Middle frontal gyrus (tissue), 1 donor: ENCODE measurements at regions not wholly inside any gene's neighbourhood (a gene's known extent, or its start where the extent isn't known, plus 50 kb on each side); places are given as distances from the start of the nearest gene placed in this dataset.

Source experiments
- DNase-seq: peaks from one replicate; pipeline ENCODE4 v3.0.0-alpha.2; 2015; ENCODE audit warnings: low spot score; ENCODE audit errors: extremely low spot score

DNA sequence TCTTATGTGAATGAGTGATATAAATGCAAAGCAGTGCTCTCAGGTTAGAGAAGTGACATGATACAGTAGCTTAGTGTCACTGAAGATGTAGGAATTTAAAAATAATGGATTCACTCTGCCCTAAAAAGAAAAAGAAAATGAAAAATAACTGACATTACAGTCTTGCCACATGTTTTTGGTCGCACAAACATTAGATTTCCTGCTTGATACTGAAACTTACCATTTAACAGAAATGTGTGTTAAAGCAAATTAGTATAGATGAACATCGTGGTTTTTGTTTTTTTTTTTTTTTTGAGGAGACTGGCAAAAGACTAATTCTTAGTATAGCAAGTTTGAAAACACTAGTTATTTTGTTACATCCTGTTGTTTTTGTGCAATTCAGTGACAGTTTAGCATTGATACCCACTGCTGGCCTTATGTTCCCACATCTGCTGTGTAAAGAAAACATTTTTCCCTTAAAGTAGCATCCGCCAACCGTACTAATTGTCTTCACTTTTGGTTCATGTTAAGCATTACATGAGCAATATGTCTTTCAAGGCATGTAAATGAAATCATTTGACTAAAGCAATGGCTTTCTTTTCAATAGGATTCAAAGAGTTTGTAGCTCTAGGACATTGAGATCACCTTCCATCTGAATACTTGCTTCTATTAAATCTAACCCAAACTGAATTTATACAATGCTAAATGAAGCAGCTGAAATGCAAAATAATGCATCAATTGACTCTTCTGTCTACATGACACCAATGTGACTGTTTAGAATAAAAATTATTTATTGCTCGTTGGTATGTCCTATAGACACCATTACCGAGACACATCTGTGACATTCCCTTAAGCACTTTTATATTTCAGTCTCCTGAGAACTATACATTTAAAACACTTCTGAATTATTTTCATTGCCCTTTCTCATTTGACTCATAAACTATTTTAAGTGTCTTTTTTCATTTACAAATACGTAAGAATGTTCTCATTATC, 859.1 kb downstream of the MAT2B start:
- no peak for DNase-seq

DNA sequence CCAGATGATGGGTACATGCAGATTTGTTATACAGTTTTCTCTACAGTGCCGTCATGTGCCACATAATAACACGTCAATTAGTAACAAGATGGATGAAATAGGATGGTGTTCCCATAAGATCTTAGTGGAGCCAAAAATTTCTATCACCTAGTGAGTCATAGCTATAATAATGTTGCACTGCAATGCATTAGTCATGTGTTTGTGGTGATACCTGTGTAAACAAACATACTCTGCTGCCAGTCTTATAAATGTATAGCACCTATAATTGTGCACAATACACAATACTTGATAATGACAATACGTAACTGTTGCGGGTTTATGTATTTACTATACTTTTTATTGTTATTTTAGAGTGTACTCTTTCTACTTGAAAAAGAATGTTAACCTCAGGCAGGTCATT, 865.4 kb downstream of the MAT2B start:
- DNase-seq: no peak

DNA sequence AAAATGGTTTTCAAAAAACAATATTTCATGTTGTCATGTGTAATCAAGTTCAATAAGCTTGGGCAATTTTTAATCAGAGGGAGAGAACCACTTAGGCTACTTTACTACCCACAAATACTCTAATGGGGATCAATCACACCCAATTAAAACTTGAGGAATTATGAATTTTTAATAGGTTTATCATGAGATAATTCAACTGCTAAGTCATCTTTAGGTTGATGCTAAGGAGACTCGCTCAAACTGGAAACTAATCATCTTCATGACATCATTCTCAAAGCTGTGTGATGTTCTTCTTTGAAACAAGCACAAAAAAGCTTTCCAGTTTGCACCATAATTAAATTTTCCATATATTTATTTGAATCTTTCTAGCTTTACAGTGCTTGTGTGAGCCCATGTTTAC, 867.5 kb downstream of the MAT2B start:
- DNase-seq: no peak

DNA sequence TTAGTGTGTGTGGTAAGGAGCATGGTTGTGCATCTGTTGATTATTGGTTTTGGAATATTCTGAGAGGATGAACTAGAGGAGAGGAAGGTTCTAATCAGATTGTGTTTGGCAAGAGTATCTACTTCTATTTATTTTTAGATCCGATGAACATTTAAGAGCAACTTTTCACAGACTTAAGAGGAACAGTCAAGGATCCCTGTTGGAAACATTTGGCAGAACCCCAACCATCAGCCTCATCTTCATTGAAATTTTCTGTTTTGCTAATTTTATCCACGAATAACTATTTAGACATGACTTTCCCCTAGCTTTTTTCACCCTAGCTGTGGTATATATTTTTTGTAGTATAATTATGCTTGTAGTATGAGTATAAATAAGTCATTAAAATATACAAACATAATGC, 868.5 kb downstream of the MAT2B start:
- no peak for DNase-seq

DNA sequence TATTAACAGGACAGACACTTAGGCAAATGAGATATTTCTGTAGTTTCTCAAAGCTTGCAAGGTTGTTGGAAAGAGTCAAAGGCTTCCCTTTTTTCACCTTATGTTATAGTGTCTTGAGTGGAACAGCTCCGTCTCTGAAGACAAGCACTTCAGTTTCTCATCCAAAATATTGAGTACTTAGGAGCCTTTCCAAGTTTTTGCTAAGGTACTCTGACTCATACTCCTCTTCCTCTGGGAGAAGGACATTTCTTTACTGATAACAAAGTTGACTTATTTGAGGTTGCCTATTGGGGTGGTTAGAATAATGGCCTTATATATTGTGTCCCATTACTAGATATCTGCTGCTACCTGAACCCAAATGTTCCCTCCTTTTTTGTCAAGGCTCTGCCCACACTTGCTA, 869.6 kb downstream of the MAT2B start:
- no peak for DNase-seq

DNA sequence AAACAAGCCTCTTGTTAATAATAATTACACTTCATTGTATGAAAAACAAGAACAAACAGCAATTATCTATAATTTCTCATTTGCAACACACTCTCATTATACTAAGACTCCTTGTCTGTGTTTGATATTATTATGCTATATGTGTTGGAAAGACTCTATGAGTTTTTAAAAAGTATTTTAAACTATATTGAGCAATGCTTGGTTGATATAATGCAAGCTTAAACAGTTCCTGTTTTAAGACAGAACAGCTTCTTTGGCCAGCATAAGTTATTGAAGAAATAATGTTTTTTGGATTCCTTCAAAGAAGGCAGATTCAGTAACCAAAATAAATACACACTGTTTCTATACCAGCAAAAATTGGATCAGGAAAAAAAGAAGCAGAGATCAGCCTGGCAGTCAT, 871.4 kb downstream of the MAT2B start:
- DNase-seq: no peak

DNA sequence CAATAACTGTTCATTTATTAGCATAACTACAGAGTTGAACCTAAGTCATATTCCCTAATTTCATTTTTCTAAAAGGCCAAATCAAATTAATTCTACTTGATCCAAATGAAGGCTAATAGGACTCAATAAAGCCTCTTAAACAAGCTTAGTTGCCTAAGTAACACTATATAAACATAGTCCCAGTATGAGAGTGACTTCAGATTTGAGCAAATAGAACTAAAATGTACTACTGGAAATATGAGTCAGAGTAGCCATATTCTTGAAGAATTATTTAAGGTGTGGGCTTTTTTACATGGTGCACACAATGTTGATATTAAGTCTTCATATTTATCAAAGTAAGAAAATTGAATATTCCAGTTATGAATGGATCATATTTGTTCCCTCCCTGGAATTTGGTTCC, 872.3 kb downstream of the MAT2B start:
- no peak for DNase-seq

DNA sequence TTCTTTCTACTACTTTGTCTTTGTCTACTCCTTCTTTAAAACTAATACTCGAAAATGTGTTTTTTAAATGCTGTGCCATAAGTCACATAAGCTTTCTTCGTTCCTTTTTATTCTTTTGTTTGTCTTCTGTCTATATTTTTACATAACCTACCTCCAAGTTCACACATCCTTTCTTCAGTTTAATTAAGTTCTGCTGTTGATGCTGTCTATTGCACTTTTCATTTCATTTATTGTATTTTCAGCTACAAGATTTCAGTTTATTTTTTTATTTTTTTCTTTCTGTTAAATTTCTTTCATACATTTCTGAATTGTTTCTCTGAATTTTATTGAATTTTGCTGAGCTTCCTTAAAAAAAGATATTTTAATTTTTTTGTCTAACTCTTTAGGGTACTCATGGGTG, 878.2 kb downstream of the MAT2B start:
- no peak for DNase-seq

DNA sequence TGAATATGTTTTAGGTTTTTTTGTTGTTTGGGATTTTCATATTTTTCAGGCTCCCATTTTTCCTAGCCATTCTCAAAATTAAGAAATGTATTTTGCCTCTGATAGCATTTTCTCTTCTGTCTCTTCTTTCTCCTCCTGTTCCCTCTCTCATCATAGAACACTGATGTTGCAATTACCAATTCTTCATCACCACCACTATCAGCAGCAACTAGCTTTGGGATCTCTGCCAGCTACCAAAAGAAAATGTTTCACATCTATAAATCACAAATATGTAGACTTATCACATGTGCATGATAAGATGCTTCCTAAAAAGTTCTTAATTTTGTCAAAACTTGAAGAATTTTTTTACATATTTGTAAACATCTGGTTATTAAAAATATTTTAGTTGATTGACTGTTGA, 887.1 kb downstream of the MAT2B start:
- no peak for DNase-seq

DNA sequence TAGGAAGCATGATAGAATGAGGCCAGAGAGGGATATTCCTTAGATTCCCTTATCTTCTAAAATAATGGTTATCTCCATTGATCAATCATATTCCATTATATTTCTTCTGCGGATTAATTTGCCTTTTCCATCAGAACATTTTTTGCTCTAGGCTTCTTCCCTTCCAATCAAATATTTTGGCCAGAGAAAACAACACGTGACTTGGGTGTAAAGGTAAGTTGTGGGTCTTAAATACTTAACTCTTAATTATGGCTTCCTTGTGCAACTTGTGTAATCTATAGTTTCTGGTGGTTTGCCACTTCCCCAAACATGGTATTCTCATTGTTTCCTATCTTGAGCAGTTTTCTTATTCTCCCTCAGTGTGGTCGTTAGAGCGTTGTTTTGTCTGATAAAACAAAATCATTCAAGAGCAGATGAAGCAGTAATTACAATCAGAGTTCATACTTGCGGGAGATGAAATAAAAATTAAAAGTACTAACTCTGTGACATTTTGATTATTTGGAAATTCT, 889.3 kb downstream of the MAT2B start:
- no peak for DNase-seq

DNA sequence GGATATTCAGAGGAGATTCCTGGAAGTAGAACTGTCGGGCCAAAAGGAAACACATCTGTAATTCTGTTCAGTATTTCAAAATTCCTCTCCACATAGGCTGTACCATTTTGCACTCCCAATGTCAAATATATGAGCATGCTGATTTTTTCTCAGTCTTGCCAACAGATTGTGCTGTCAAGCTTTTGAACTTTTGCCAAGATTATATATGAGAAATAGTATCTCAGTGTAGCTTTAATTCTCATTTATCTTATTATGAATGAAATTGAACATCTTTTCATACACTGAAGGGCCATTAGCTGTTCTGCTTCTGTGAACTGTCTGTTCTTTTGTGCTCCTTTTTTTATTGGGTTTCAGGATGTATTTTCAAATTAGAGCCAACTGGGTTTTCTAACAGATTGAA, 907.1 kb downstream of the MAT2B start:
- DNase-seq: no peak

DNA sequence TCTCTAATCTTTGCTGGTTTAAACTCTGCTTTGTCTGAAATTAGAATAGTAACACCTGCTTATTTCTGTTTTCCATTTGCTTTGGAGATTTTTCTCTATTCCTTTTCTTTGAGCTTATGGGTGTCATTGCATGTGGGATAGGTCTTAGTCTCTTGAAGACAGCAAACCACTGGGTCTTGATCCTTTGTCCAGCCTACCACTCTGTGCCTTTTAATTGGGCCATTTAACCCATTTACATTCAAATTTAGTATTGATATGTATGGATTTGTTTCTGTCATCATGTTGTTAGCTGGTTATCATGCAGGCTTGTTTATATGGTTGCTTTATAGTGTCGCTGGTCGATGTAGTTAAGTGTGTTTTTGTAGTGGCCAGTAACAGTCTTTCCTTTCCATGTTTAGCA, 914.7 kb downstream of the MAT2B start:
- no peak for DNase-seq

DNA sequence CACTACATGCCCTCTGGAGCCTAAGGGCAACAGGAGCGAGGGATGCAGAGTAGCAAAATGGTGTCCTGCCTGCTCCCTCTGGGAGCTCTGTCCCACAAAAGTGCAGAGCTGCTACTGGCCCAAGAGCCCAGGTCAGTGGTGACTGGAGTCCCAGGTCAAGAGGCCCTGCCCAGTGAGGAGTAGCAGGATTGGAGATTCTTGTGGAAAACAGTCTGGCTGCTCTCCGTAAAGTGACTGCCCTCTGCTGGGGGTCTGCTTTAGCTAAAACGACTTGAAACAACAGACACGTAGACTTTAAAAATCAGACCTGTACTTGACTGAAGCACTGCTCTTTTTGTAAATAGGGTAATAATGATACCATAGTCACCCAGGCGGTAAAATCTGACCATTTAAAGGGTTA, 917.0 kb downstream of the MAT2B start:
- DNase-seq: no peak

DNA sequence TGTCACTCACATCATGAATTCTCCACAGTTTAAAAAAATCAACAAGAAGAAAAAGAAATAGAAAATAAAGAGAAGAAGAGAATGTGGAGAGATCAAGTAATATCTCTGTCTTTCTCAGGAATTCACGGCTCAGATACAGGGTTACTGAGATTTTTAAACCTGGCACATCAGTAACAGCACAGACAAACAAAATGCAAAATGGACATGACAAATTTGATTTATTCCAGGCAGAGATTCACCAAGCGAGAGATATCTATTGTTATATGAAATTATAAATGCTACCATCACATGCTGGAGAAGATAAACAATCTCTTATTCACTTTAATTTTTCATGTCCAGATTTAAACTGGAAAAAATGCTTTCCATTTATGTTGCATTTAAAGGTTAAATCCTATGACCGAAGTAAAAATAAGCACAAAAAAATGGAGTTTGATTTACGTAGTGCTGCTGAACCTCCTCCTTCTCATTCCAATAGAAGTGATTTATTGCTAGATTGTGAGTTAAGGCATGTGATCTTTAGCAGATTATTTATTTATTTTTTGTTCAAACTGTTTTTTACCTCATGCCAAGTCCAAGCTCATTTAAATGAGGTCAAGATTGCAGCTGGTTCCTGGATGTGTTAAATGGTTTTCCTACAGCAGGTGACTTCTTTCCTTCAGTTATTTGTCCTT, 926.4 kb downstream of the MAT2B start:
- DNase-seq: no peak

DNA sequence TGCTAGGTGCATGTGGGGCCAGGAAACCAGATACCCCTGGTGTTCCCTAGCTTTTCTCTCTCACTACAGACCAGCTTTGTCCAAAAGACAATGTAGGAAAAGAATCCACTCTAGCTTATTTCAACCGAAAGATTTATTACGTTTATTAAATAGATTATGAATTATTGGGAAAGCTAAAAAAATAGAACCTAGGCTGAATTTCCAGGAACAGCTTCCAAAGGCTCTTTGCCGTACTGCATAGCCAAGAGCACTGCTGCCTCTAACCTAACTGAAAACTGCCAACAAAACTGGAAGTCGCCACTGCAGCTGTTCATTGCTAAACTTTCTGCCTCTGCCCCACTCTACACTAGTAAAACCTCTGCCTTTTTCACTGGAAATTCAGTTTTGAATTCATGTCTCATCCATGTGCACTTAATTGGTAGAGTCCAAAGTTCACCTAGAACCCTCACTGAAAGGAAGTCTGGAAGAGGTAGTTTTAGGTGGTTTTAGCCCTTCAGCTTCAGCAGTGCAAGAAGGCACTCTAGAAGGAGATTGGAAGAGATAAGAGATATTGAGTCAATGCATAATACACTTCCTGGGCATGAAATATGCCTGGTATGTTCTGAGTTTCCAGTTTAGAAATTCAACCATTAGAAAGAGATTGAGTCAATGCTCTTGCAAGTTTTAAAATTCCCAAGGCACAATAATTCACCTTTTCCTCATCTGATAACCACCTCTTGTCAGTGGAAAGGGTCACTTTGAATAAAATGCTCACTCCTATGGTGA, 927.9 kb downstream of the MAT2B start:
- DNase-seq: no peak

DNA sequence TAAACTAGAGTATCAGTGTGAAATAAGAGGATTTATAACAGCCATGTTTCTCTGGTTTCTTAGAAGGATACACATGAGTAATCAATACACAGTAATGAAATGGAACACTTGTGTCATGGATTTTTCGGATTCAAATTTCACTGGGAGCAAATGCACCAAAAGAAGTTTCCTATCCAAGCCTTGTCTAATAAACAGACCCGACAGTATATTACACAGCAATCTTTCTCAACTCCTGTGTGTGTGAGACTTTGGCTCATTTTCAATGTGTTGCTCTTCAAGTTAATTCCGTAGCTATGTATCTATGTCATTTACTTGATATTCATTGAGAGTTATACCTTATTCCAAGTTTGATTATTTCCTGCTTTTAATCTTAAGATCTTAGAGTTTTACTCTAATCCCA, 930.2 kb downstream of the MAT2B start:
- no peak for DNase-seq

DNA sequence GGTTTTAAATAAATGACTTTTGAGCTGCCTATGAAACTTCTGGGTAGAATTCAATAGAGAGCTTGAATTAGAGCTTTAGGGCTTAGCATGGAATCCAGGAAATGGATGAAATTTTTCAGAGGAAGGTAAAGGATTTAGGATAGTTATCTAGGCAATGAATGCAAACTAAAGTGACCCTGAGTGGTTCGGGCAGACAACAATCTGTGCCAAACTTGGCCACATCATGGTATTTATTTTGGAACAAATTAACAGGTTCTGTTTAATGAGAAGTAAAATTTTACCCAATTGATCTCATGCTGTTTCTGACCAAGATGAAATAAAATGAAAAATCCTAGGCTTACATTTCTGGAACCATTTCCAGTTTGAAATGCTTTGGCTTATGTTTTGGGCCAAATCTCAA, 934.4 kb downstream of the MAT2B start:
- no peak for DNase-seq

DNA sequence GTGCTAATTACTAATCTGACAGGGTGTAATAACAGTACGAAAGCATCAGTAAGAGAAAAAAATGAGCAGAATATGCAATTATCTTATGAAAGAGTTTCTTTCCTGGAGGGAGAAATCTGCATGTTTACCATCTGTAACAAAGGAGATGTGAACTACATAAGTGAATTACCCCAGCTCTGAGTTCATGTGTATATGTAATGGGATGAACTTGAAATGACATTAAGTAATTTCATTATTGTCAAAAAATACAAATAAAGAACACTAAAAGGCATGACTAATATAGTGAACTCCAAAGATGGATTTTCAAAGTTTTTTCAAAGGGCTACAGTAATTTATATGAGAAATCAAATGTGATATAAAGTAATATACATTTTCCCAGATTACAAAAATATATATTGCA, 944.0 kb downstream of the MAT2B start:
- no peak for DNase-seq

DNA sequence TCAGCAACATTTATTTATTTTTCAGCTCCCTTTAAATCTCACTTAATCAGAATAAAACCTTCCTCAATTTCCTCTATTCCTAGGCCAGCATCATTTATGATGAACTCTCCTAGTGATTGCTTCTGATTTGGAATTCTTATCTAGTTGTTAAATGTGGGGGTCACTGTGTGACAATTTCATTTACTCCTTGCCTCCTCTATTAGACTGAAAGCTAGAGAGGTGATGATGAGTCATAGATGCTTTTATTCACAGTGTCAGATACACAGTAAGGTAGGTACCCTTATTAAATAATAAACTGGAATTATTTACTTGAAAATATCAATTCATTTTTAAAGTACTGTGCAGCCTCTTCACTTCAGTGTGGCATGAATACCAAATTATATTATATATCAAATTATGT, 960.6 kb downstream of the MAT2B start:
- DNase-seq: no peak

DNA sequence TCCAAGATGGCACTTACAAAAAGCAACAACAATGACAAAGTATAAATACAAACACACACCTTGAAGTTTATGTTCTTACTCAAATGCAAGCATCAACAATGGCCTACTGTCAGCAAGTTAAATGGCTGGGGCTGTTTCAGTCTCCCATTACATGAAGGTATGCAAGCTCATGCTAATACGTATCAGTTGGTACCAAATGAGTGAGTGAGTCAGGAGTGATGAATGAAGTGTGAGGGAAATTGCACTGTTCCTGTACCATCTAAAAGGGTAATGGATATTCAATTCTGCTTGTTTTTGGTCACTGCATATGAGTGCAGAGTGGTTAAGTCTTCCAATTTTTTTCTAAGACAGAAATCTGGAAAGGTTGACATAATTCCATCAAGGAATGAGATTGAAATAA, 964.9 kb downstream of the MAT2B start:
- DNase-seq: no peak

DNA sequence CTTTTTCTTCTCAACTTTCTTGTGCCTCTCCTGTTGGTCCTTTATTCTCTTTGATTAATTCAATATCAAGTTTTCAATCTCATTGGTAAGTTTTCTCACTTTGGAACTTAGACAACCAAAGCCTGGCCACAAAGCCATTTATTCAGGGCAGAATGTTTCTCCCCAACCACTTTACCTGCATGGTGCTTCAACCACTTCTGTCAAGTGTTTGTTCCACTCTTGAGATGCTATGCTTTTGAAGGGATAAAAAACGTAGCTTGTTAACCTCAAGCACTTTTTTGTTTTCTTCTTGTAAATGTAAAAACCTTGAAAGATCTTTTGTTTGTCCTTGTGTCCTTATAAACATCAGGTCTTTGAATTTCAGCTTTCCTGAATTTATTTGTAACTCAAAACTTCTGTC, 966.7 kb downstream of the MAT2B start:
- DNase-seq: no peak
